HG03064 (cell line): ENCODE measurements at regions not wholly inside any gene's neighbourhood (a gene's known extent, or its start where the extent isn't known, plus 50 kb on each side); places are given as distances from the start of the nearest gene placed in this dataset.
"Not testable (repeated sequence)": the region's sequence is repeated elsewhere in the genome, so short reads cannot be mapped to it uniquely, and the experiment has no call there.

Experiments used
- ATAC-seq: cut with Tn5 transposase; IDR thresholded peaks from one replicate; pipeline ENCODE4 v1.9.1; 2021; ENCODE audit warnings: low read depth; ENCODE audit not compliant: unreplicated experiment

DNA sequence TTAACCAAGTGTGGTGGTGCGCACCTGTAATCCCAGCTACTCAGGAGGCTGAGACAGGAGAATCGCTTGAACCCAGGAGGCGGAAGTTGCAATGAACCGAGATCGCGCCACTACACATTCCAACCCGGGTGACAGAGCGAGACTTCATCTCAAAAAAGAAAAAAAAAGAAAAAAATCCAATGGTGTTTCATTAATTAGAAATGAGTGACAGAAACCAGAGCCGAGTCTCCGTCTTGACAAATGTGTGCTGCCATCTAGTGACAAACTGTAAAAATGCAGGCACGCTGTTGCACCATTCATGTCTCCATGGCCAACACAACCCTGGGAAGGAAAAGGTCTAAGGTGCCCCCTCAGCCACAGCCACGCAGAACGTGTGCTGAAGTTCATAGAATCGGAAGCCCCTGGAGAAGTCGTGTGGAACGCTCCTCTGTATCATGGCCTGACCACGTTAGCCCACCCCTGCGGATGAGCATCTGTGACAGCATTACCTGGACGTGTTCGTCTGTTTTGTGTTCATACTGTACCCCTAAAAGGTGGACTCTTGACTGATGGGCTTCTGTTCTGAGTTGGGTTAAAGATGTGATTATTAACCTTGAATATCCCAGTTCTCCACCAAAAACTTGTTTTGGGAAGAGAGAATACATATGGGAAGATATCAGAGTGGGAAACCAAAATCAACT is 94.9 kb downstream of the LYZL2 start:
- no peak for ATAC-seq

DNA sequence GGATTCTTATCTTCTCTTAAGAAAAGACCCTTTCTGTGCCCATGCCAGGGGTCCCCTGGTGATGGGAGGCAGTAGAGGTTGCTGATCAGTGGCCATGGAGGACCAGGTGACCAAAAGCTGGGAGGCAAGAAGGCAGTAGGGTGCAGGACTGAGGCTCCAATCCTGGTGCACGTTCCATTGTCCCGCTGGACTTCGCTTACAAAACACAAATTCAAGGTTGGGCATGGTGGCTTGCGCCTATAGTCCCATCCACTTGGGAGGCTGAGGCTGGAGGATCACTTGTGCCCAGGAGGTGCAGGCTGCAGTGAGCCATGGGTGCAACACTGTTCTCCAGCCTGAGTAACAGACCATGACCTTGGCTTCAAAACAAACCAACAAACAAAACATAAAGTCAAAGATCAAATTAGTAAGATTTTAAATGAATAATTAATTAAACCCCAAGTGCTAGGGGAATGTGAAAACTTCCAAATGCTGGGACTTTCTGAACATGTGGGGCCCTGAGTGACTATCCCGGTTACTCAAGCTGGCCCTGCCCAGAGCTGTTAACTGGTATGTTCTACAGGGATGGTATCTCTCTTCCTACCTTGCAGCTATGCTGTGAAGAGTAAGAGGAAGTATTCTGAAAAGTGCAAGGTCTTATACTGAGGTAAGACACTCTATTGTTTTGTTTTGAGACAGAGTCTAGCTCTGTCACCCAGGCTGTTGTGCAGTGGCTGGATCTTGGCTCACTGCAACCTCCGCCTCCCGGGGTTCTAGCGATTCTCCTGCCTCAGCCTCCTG is 97.6 kb downstream of the LYZL2 start:
- no peak for ATAC-seq

DNA sequence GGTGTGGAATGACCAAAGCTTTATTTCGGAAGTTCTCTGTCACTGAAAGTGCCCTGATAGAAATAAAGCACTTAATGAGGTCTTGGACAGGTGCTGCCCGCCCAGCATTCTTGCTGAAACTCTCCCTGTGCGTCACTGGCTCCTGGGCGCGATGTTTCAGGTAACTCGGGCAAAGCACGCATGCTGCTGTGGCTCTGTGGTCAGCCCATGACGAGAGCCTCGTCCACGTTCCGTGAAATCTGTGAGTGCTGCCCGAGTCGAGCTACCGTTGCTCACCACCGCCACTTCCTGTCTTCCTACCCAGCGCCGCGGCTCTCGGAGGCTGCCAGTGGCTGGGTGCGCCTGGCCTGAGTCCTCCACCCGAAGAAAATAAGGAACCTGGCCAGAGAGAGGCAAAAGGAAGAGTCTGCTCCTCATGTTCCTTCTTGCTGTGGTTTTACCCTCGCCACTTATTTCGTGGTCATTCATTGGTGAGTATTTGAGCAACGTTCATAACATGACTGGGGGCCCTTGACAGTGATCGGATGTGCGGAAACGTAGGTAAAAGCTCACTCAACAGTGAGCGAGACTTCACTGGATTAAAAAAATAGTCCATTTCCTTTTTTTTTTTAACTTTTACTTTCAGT is 95.5 kb downstream of the MAP3K8 start:
- peak; percentile 50 for ATAC-seq

DNA sequence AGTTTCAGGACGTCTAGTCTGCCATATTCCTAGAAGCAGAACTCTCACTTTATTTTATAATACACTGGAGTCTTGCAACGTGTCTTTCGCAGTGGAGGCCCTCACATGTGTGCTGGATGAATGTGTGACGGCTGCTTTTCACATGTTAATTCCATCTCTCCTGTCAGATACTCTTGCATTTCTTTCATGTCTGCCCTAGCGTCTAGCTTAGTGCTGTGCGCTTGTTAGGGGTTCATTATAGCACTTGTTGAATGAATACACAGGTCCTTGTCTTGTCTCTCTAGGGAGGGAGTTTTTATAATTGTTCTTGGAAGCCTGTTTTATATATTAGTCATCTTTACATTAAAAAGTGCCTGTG is 94.4 kb downstream of the MAP3K8 start:
- no peak for ATAC-seq

DNA sequence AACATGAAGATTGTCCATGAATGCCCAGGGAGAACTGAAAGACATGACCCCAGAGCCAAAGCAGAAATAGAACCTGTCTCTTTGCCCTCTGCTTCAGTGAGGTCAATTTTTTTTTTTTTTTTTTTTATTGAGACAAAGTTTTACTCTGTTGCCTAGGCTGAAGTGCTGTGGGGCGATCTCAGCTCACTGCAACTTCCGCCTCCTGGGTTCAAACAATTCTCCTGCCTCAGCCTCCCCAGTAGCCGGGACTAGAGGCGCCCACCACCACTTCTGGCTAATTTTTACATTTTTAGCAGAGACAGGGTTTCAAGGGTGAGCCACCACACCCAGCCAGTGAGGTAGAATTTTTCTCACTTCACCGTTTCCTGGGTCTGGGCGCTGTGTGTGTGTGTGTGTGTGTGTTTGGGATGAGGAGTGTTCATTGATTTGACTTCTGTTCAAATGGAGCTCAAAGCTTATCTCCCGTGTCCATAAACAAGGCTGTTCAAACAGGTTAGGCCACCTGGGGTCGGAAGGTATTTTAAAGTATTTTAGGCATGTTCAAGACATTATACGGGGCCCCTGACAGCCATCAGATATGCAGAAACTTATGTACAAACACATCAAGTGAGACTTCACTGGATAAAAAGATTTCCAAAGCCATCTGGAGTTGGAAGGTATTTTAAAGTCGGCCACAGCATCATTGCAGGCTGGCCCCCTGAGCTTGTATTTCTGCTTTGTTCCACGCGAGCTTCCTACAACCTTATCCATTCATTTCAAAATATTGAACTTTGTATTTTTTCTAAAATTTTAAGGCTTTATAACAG is 93.8 kb downstream of the MAP3K8 start:
- no peak for ATAC-seq

DNA sequence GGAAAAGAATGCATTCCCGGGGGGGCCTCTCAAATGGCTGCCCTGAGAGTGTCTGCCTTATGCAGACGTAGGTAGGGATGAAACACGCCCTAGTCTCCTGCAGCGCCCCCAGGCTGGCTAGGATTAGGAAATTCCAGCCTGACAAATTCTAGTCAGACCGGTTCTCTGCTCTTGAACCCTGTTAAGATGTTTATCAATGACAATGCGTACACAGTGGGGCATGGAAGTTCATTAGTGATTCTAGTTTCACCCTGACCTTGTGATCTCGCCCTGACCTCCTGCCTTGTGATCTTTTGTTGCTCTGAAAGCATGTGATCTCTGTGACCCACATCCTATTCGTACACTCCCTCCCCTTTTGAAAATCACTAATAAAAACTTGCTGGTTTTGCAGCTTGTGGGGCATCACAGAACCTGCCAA is 88.7 kb downstream of the MAP3K8 start:
- ATAC-seq: not testable (repeated sequence)

DNA sequence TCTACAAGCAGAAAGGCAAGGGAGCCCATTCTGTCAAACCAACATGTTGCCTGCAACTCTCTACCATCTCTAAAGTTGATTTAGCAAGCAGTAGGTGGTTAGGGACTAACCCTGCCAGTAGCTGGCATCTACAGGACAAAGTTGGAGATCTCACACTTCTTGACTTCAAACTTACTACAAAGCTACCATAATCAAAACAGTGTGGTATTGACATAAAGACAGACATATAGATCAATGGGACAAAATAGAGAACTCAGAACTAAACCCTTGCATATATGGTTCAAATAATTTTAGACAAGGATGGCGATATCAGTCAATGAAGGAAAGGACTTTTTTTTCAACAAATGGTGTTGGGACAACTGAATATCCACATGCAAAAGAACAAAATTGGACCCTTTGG is 84.9 kb downstream of the MAP3K8 start:
- ATAC-seq: no peak
